ENCODE measurements at regions not wholly inside any gene's neighbourhood (a gene's known extent, or its start where the extent isn't known, plus 50 kb on each side); places are given as distances from the start of the nearest gene placed in this dataset.

DNA sequence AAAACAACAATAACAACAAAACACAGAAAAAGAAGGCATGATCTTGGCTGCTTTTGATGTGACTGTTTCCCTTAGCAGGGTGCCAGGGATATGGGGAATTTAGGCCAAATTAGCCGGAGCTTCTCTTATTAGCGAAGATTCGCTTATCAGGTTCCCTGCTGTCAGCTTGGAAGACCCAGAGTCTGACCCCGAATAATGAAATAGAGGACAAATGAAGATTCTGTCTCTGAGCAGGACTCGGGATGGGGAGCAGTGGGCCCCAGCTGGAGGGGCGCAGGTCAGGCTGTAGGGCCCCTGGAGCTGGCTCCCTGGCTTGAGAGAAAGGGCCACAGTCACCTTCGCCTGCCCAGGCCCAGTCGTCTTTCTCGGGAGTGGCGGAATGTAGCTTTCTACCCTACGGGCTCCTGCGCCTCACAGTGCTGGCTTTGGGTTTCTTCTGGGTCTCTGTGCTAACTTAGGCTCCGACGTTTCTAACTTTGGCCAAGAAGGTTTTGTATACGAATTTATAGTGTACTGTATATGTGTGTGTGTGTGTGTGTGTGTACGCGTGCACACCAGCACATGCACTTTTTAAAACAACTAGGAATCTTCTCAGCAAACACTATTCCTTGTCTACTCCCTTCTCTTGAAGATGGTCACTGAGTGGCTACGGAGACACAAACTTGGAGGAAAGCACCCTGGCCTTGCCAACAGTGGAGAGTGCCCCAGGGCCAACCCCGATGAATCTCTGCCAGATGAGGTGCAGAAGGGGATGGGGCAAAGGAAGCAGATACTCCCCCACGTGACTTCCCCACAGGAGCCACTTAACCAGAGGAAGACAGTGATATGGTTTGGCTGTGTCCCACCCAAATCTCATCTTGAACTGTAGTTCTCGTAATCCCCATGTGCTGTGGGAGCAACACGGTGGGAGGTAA is 195.6 kb upstream of the COPS8 start:
- TF ChIP-seq, protein P1, sequence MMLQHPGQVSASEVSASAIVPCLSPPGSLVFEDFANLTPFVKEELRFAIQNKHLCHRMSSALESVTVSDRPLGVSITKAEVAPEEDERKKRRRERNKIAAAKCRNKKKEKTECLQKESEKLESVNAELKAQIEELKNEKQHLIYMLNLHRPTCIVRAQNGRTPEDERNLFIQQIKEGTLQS (IDR thresholded peaks at IDR 0.05): no peak
- TF ChIP-seq, protein P1 (CRISPR knock-in tag; conservative IDR thresholded peaks at IDR 0.05): no peak
- no peak for TF ChIP-seq POLR2A (conservative IDR thresholded peaks at IDR 0.05)

Data from K562 (cell line).